ENCODE measurements at regions not wholly inside any gene's neighbourhood (a gene's known extent, or its start where the extent isn't known, plus 50 kb on each side); places are given as distances from the start of the nearest gene placed in this dataset.
A peak's percentile ranks its signal among the peaks of the same experiment; 100 is the strongest.
"Not testable (repeated sequence)": the region's sequence is repeated elsewhere in the genome, so short reads cannot be mapped to it uniquely, and the experiment has no call there.

DNA sequence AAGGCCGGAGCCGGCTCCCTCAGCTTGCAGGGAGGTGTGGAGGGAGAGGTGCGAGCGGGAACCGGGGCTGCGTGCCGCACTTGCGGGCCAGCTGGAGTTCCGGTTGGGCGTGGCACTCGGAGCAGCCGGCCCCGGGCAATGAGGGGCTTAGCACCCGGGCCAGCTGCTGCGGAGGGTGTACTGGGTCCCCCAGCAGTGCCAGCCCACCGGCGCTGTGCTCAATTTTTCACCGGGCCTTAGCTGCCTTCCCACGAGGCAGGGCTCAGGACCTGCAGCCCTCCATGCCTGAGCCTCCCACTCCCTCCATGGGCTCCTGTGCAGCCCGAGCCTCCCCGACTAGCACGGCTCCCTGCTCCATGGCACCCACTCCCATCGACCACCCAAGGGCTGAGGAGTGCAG, 62.2 kb upstream of the ANKRD55 start:
- H3K27ac ChIP-seq (ENCODE audit: low read depth, low read length); H3K9me3 Mint-ChIP-seq; H3K27ac Mint-ChIP-seq; H3K27me3 ChIP-seq (ENCODE audit: insufficient read depth, low read length, poor library complexity, severe bottlenecking); H3K4me3 Mint-ChIP-seq; H3K4me1 Mint-ChIP-seq; POLR2A ChIA-PET; H3K36me3 ChIP-seq (ENCODE audit: insufficient read depth, low read length); H3K9me3 ChIP-seq (ENCODE audit: low read length); H3K36me3 Mint-ChIP-seq; H3K4me3 ChIP-seq (ENCODE audit: low read length); CTCF ChIA-PET; H3K27me3 Mint-ChIP-seq; DNase-seq; H3K4me1 ChIP-seq (ENCODE audit: insufficient read depth, low read length): not testable (repeated sequence)

DNA sequence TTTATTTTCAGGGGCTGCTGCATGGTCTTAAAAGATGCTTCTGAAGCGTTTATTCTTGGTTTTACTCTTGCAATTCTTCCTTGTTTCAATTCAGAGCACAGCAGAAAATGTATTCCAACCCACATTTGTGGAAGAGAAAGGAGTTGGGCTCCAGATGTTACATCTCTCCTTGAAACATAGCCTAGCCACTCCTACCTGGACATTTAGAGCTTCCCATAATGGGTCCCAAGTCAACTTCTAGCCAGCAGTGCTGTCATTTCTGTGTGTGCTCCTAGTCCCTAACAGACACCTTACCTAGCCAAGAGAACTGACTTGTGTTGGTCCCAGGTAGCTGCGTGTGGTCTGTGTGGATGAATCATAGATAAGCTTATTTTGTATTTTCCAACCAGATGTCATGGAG, 61.2 kb upstream of the ANKRD55 start:
- no peak for DNase-seq
- H3K4me1 Mint-ChIP-seq: no peaks in the 10 kb centered on the region
- ChIA-PET POLR2A (no interaction called here), CTCF (no interaction called here)
- peaks cover 0 to 2% of the 10 kb centered on the region in 2 donors for H3K27me3 Mint-ChIP-seq
- no peaks in the 10 kb centered on the region for H3K9me3 Mint-ChIP-seq
- Histone ChIP-seq H3K36me3 (ENCODE audit: insufficient read depth, low read length) (no peaks in the 10 kb centered on the region), H3K27ac (ENCODE audit: low read depth, low read length) (no peak overlapping the region), H3K4me3 (ENCODE audit: low read length) (no peak overlapping the region), H3K27me3 (ENCODE audit: insufficient read depth, low read length, poor library complexity, severe bottlenecking) (no peaks in the 10 kb centered on the region), H3K4me1 (ENCODE audit: insufficient read depth, low read length) (no peaks in the 10 kb centered on the region), H3K9me3 (ENCODE audit: low read length) (no peaks in the 10 kb centered on the region)
- H3K4me3 Mint-ChIP-seq: no peak overlapping the region
- peak overlapping the region in 1 of 8 donors; percentile 39 for H3K27ac Mint-ChIP-seq
- H3K36me3 Mint-ChIP-seq: peaks cover 0 to 4% (median 0%) of the 10 kb centered on the region in 3 donors

DNA sequence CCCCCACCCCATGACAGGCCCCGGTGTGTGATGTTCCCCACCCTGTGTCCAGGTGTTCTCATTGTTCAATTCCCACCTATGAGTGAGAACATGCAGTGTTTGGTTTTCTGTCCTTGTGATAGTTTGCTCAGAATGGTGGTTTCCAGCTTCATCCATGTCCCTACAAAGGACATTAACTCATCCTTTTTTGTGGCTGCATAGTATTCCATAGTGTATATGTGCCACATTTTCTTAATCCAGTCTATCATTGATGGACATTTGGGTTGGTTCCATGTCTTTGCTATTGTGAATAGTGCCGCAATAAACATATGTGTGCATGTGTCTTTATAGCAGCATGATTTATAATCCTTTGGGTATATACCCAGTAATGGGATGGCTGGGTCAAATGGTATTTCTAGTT, 59.7 kb upstream of the ANKRD55 start:
- H3K27me3 Mint-ChIP-seq; H3K27ac ChIP-seq (ENCODE audit: low read depth, low read length); H3K9me3 Mint-ChIP-seq; H3K27me3 ChIP-seq (ENCODE audit: insufficient read depth, low read length, poor library complexity, severe bottlenecking); H3K4me3 Mint-ChIP-seq; H3K4me3 ChIP-seq (ENCODE audit: low read length); H3K27ac Mint-ChIP-seq; H3K36me3 ChIP-seq (ENCODE audit: insufficient read depth, low read length); CTCF ChIA-PET; POLR2A ChIA-PET; H3K4me1 ChIP-seq (ENCODE audit: insufficient read depth, low read length); H3K9me3 ChIP-seq (ENCODE audit: low read length); H3K4me1 Mint-ChIP-seq; H3K36me3 Mint-ChIP-seq; DNase-seq: not testable (repeated sequence)

DNA sequence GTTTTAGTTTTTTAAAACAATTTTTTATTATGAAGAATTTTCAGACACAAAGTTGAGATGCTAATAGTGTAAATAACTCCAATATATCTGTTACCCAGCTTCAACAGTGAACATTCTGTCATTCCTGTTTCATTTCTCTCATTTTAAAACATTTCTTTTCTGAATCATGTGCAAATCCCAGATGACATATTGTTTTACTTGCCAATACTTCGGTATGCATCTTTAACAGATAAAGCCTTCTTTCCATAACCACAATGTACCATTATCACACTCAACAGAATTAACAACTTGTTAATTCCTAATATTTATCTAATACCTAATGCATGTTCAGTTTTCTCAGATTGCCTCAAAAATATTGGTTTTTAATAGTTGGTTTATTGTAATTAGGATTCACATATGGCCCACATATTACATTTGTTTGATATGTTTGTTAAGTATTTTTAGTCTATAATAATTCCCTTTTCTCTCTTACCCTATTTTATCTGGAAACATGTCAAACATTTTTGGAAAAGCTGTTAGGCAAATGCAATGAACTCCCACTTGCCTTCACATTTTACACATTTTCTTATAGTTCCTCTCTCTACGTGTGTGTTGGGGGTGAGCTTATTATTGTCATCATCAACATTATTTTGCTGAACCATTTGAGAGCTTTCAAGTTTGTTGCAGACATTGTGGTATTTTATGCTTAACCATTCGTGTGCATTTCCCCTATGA, 58.7 kb upstream of the ANKRD55 start:
- Mint-ChIP-seq H3K4me3 (no peak overlapping the region), H3K4me1 (no peaks in the 10 kb centered on the region), H3K36me3 (no peaks in the 10 kb centered on the region), H3K27me3 (peaks cover 2 to 3% of the 10 kb centered on the region in 2 donors), H3K27ac (no peak overlapping the region), H3K9me3 (no peaks in the 10 kb centered on the region)
- DNase-seq: no peak
- H3K27me3 ChIP-seq (ENCODE audit: insufficient read depth, low read length, poor library complexity, severe bottlenecking): no peaks in the 10 kb centered on the region
- H3K4me3 ChIP-seq (ENCODE audit: low read length): no peak overlapping the region
- H3K27ac ChIP-seq (ENCODE audit: low read depth, low read length): no peak overlapping the region
- ChIA-PET CTCF (no interaction called here), POLR2A (no interaction called here)
- no peaks in the 10 kb centered on the region for H3K36me3 ChIP-seq (ENCODE audit: insufficient read depth, low read length)
- H3K4me1 ChIP-seq (ENCODE audit: insufficient read depth, low read length): no peaks in the 10 kb centered on the region
- H3K9me3 ChIP-seq (ENCODE audit: low read length): no peaks in the 10 kb centered on the region

DNA sequence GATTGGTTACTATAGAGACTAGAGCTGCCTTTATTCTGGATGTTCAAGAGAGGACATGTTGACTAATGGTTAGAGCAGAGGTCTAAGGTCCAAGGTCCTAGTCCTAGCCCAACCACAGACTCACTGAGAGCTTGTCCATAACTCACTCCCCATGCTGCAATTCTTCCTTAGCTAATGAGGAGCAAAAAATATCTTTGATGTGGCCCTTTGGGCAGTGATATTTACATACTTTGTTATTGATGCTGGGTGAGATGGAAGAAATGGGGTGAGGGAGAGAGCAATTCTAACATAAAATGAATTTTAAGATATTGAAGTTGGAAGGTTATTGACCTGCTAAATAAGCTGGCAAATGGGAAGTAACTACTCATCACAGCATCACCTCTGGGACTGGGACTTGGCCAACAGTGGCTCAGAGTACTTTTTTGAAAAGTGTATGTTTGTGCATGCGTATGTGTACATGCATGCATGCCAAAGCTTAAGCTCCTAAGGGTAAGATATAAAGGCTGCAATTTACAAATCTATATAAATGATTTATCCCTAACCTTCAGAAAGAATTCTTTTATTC, 58.0 kb upstream of the ANKRD55 start:
- ChIA-PET CTCF (interaction anchor here (1.2 kb wide), 1 partner anchor 21 kb away, joined by 3 read pairs; no protein-coding TSS in a partner anchor), POLR2A (no interaction called here)
- Histone ChIP-seq H3K36me3 (ENCODE audit: insufficient read depth, low read length) (no peaks in the 10 kb centered on the region), H3K27ac (ENCODE audit: low read depth, low read length) (no peak overlapping the region), H3K4me1 (ENCODE audit: insufficient read depth, low read length) (no peaks in the 10 kb centered on the region), H3K27me3 (ENCODE audit: insufficient read depth, low read length, poor library complexity, severe bottlenecking) (no peaks in the 10 kb centered on the region), H3K4me3 (ENCODE audit: low read length) (no peak overlapping the region), H3K9me3 (ENCODE audit: low read length) (no peaks in the 10 kb centered on the region)
- H3K9me3 Mint-ChIP-seq: no peaks in the 10 kb centered on the region
- no peak for DNase-seq
- H3K4me1 Mint-ChIP-seq: no peaks in the 10 kb centered on the region
- no peaks in the 10 kb centered on the region for H3K36me3 Mint-ChIP-seq
- peaks cover 2 to 3% of the 10 kb centered on the region in 2 donors for H3K27me3 Mint-ChIP-seq
- no peak overlapping the region for H3K27ac Mint-ChIP-seq
- no peak overlapping the region for H3K4me3 Mint-ChIP-seq

DNA sequence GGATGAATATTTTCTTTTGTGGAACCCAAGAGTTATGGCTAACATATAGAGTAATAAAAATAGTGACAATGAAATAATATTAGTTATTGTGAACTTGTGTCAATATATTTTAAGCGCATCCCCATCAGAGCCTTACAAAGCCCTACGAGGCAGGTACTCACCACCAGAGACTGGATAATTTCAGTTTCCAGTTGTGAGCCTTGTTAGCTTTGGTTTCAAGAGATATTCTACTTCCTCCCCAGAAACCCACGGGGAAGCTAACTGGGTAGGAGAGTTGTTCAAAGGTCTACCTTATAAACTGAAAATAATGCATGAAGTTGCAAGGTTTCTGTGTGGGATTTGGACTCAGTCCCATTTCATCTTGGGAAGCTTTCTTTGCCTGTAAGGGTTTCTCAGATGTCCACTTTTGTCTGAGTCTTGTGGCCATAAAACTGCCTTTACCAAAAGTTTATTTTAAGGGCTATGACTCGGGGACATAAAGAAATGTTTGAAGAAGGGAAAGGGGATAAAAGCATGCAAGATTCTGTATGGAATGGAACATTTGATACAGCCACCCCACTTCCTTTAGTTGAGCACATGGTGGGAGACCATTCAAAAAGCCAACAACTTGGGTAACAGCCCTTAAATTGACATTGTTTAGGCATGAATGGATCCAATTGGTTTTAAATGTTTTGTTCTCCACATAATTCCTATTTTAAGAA, 57.4 kb upstream of the ANKRD55 start:
- POLR2A ChIA-PET: no interaction called here

DNA sequence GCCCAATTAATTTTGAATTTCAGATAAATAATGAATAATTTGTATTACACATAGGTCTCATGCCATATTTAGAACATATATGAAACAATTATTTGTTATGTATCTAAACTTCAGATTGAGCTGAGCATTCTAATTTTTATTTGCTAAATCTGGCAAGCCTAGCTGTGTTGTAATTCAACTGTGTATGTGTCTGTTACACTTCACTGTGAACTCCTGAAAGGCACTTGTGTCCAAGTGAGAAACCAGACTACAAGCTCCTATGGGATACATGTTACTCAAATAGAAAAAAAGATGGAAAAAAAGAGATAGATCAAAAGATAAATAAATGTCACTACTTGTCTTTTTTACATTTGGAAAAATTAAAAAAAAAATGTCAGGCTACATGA, 56.5 kb upstream of the ANKRD55 start:
- POLR2A ChIA-PET: no interaction called here
- Mint-ChIP-seq H3K4me3 (no peak overlapping the region), H3K27ac (no peak overlapping the region), H3K9me3 (no peaks in the 10 kb centered on the region), H3K4me1 (no peaks in the 10 kb centered on the region), H3K36me3 (no peaks in the 10 kb centered on the region), H3K27me3 (peaks cover 2 to 3% of the 10 kb centered on the region in 2 donors)
- H3K4me3 ChIP-seq (ENCODE audit: low read length): no peak overlapping the region
- H3K9me3 ChIP-seq (ENCODE audit: low read length): no peaks in the 10 kb centered on the region
- H3K27ac ChIP-seq (ENCODE audit: low read depth, low read length): no peak overlapping the region
- no peaks in the 10 kb centered on the region for H3K27me3 ChIP-seq (ENCODE audit: insufficient read depth, low read length, poor library complexity, severe bottlenecking)
- no peaks in the 10 kb centered on the region for H3K36me3 ChIP-seq (ENCODE audit: insufficient read depth, low read length)
- CTCF ChIA-PET: no interaction called here
- DNase-seq: no peak
- no peaks in the 10 kb centered on the region for H3K4me1 ChIP-seq (ENCODE audit: insufficient read depth, low read length)

More for the DNA sequence above, 57.4 kb upstream of the ANKRD55 start:
- H3K27me3 ChIP-seq (ENCODE audit: insufficient read depth, low read length, poor library complexity, severe bottlenecking): no peaks in the 10 kb centered on the region
- Mint-ChIP-seq H3K27me3 (peaks cover 2 to 3% of the 10 kb centered on the region in 2 donors), H3K9me3 (no peaks in the 10 kb centered on the region), H3K4me1 (no peaks in the 10 kb centered on the region), H3K27ac (no peak overlapping the region), H3K36me3 (no peaks in the 10 kb centered on the region), H3K4me3 (no peak overlapping the region)
- H3K27ac ChIP-seq (ENCODE audit: low read depth, low read length): no peak overlapping the region
- no peak overlapping the region for H3K4me3 ChIP-seq (ENCODE audit: low read length)
- H3K9me3 ChIP-seq (ENCODE audit: low read length): no peaks in the 10 kb centered on the region
- no peaks in the 10 kb centered on the region for H3K4me1 ChIP-seq (ENCODE audit: insufficient read depth, low read length)
- H3K36me3 ChIP-seq (ENCODE audit: insufficient read depth, low read length): no peaks in the 10 kb centered on the region
- DNase-seq: no peak
- CTCF ChIA-PET: interaction anchor here (1.2 kb wide), 1 partner anchor 20 kb away, joined by 3 read pairs; no protein-coding TSS in a partner anchor

DNA sequence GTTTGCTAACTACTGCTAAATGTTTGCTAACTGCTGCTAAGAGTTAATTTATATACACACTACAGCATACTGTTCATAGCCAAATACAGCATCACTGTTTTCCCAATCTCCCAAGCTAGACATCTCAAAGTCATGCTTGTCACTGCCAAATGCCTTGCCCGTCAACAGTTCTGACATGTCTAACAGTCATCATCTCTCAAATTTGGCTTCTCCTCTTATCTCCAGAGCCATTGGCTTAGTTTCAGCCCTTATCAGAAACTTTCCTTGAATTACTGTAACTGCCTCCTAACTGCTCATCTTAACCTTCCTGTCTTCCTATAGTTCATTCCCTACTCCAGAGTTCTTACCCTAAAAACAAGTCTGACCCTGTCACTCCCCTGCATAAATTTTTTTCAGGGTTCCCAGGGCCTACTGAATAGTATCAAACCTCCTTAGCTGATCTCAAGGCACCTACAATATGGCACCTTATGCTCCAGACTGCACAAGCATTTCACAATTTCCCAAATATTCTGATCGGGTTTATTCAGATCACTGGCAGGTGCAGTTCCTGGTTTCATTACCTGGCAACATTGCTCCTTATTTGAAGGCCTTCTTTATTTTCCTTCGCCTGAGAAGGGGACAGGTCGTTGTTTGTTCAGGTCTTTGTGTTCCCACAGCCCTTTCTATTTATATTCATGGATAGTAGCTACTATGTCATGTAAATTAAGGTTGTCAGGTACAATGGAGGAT, 55.9 kb upstream of the ANKRD55 start:
- no peaks in the 10 kb centered on the region for H3K36me3 Mint-ChIP-seq
- Histone ChIP-seq H3K27me3 (ENCODE audit: insufficient read depth, low read length, poor library complexity, severe bottlenecking) (no peaks in the 10 kb centered on the region), H3K27ac (ENCODE audit: low read depth, low read length) (no peak overlapping the region), H3K4me3 (ENCODE audit: low read length) (no peak overlapping the region), H3K9me3 (ENCODE audit: low read length) (no peaks in the 10 kb centered on the region), H3K4me1 (ENCODE audit: insufficient read depth, low read length) (no peaks in the 10 kb centered on the region), H3K36me3 (ENCODE audit: insufficient read depth, low read length) (no peaks in the 10 kb centered on the region)
- H3K4me3 Mint-ChIP-seq: no peak overlapping the region
- peak overlapping the region in 1 of 8 donors; percentile 15 for H3K27ac Mint-ChIP-seq
- H3K9me3 Mint-ChIP-seq: no peaks in the 10 kb centered on the region
- H3K4me1 Mint-ChIP-seq: no peaks in the 10 kb centered on the region
- H3K27me3 Mint-ChIP-seq: peaks cover 2 to 3% of the 10 kb centered on the region in 2 donors
- POLR2A ChIA-PET: no interaction called here
- no peak for DNase-seq
- CTCF ChIA-PET: no interaction called here
